T-helper 2 cell treated with Interferon-gamma antibody and Interleukin-4, amounts not matched to agents 5 μg/mL and 100 μg/mL, for 36 hours (primary cell): ENCODE measurements at regions not wholly inside any gene's neighbourhood (a gene's known extent, or its start where the extent isn't known, plus 50 kb on each side); places are given as distances from the start of the nearest gene placed in this dataset.

Experiments
- DNase-seq: peaks from one replicate; pipeline ENCODE4 v3.0.0; 2021; ENCODE audit warnings: low spot score
- H3K27ac Mint-ChIP-seq: one replicate; pipeline ENCODE4 v1.8.0; 2021; ENCODE audit warnings: mild to moderate bottlenecking, mixed read lengths
- H3K27me3 Mint-ChIP-seq: one replicate; pipeline ENCODE4 v1.8.0; 2021; ENCODE audit warnings: low read depth, mixed read lengths
- H3K36me3 Mint-ChIP-seq: one replicate; pipeline ENCODE4 v1.8.0; 2021; ENCODE audit warnings: low read depth, mixed read lengths
- H3K4me1 Mint-ChIP-seq: one replicate; pipeline ENCODE4 v1.8.0; 2021; ENCODE audit warnings: low read depth, mixed read lengths
- H3K4me3 Mint-ChIP-seq: one replicate; pipeline ENCODE4 v1.8.0; 2022; ENCODE audit warnings: mild to moderate bottlenecking, moderate library complexity, mixed read lengths
- H3K9me3 Mint-ChIP-seq: one replicate; pipeline ENCODE4 v1.8.0; 2021; ENCODE audit warnings: mixed read lengths

GRCh38 chr1:209443975-209444651, 139.4 kb upstream of the CAMK1G start:
- Mint-ChIP-seq H3K27me3 (no peaks in the 10 kb centered on the region), H3K4me3 (no peak overlapping the region), H3K9me3 (no peaks in the 10 kb centered on the region), H3K4me1 (no peaks in the 10 kb centered on the region), H3K36me3 (no peaks in the 10 kb centered on the region), H3K27ac (no peak overlapping the region)
- DNase-seq, result no peak

GRCh38 chr1:209444961-209445360, 138.6 kb upstream of the CAMK1G start:
- Mint-ChIP-seq H3K27ac (no peak overlapping the region), H3K4me3 (no peak overlapping the region), H3K4me1 (no peaks in the 10 kb centered on the region), H3K27me3 (no peaks in the 10 kb centered on the region), H3K9me3 (no peaks in the 10 kb centered on the region), H3K36me3 (no peaks in the 10 kb centered on the region)
- DNase-seq, result no peak

- Mint-ChIP-seq H3K36me3 (no peaks in the 10 kb centered on the region), H3K4me3 (no peak overlapping the region), H3K27me3 (no peaks in the 10 kb centered on the region), H3K4me1 (no peaks in the 10 kb centered on the region), H3K27ac (no peak overlapping the region), H3K9me3 (no peaks in the 10 kb centered on the region)
- DNase-seq, result no peak
These were observed 137.9 kb upstream of the CAMK1G start for GRCh38 chr1:209445576-209445975.

GRCh38 chr1:209446356-209446755, 137.2 kb upstream of the CAMK1G start:
- no peak overlapping the region for H3K4me3 Mint-ChIP-seq
- no peaks in the 10 kb centered on the region for H3K4me1 Mint-ChIP-seq
- H3K36me3 Mint-ChIP-seq, result no peaks in the 10 kb centered on the region
- no peaks in the 10 kb centered on the region for H3K9me3 Mint-ChIP-seq
- H3K27me3 Mint-ChIP-seq, result no peaks in the 10 kb centered on the region
- H3K27ac Mint-ChIP-seq, result no peak overlapping the region
- no peak for DNase-seq

GRCh38 chr1:209454340-209454994, 129.0 kb upstream of the CAMK1G start:
- Mint-ChIP-seq H3K36me3 (no peaks in the 10 kb centered on the region), H3K27me3 (no peaks in the 10 kb centered on the region), H3K9me3 (no peaks in the 10 kb centered on the region), H3K27ac (no peak overlapping the region), H3K4me1 (no peaks in the 10 kb centered on the region), H3K4me3 (no peak overlapping the region)
- DNase-seq, result no peak

- no peaks in the 10 kb centered on the region for H3K27me3 Mint-ChIP-seq
- no peaks in the 10 kb centered on the region for H3K4me1 Mint-ChIP-seq
- H3K9me3 Mint-ChIP-seq, result no peaks in the 10 kb centered on the region
- DNase-seq, result no peak
- H3K36me3 Mint-ChIP-seq, result no peaks in the 10 kb centered on the region
- no peak overlapping the region for H3K4me3 Mint-ChIP-seq
- H3K27ac Mint-ChIP-seq, result no peak overlapping the region
These were observed 128.4 kb upstream of the CAMK1G start for GRCh38 chr1:209455145-209455544.

GRCh38 chr1:209455661-209456358, 127.7 kb upstream of the CAMK1G start:
- DNase-seq, result no peak
- H3K27me3 Mint-ChIP-seq, result no peaks in the 10 kb centered on the region
- no peaks in the 10 kb centered on the region for H3K9me3 Mint-ChIP-seq

GRCh38 chr1:209456878-209457277, 126.6 kb upstream of the CAMK1G start:
- Mint-ChIP-seq H3K4me1 (no peaks in the 10 kb centered on the region), H3K27ac (no peak overlapping the region), H3K9me3 (no peaks in the 10 kb centered on the region), H3K4me3 (no peak overlapping the region), H3K27me3 (peaks cover 3% of the 10 kb centered on the region), H3K36me3 (no peaks in the 10 kb centered on the region)
- DNase-seq, result no peak

More at GRCh38 chr1:209455661-209456358, 127.7 kb upstream of the CAMK1G start:
- no peaks in the 10 kb centered on the region for H3K4me1 Mint-ChIP-seq
- H3K36me3 Mint-ChIP-seq, result no peaks in the 10 kb centered on the region
- H3K27ac Mint-ChIP-seq, result no peak overlapping the region
- H3K4me3 Mint-ChIP-seq, result no peak overlapping the region

GRCh38 chr1:209457401-209458125, 126.0 kb upstream of the CAMK1G start:
- Mint-ChIP-seq H3K36me3 (no peaks in the 10 kb centered on the region), H3K9me3 (no peaks in the 10 kb centered on the region), H3K27ac (no peak overlapping the region), H3K4me1 (no peaks in the 10 kb centered on the region), H3K4me3 (no peak overlapping the region), H3K27me3 (peaks cover 3% of the 10 kb centered on the region)
- no peak for DNase-seq

- no peak for DNase-seq
- Mint-ChIP-seq H3K9me3 (no peaks in the 10 kb centered on the region), H3K27me3 (peaks cover 3% of the 10 kb centered on the region), H3K36me3 (no peaks in the 10 kb centered on the region), H3K4me1 (no peaks in the 10 kb centered on the region), H3K27ac (no peak overlapping the region), H3K4me3 (no peak overlapping the region)
These were observed 124.6 kb upstream of the CAMK1G start for GRCh38 chr1:209458921-209459320.

- no peak for DNase-seq
- Mint-ChIP-seq H3K36me3 (no peaks in the 10 kb centered on the region), H3K4me3 (no peak overlapping the region), H3K27me3 (peaks cover 3% of the 10 kb centered on the region), H3K27ac (no peak overlapping the region), H3K4me1 (no peaks in the 10 kb centered on the region), H3K9me3 (no peaks in the 10 kb centered on the region)
These were observed 122.3 kb upstream of the CAMK1G start for GRCh38 chr1:209461168-209461567.

- no peaks in the 10 kb centered on the region for H3K4me1 Mint-ChIP-seq
- peaks cover 3% of the 10 kb centered on the region for H3K27me3 Mint-ChIP-seq
- DNase-seq, result no peak
- H3K9me3 Mint-ChIP-seq, result no peaks in the 10 kb centered on the region
- no peaks in the 10 kb centered on the region for H3K36me3 Mint-ChIP-seq
- H3K4me3 Mint-ChIP-seq, result no peak overlapping the region
- no peak overlapping the region for H3K27ac Mint-ChIP-seq
These were observed 121.1 kb upstream of the CAMK1G start for GRCh38 chr1:209462433-209462832.

- no peaks in the 10 kb centered on the region for H3K4me1 Mint-ChIP-seq
- no peak overlapping the region for H3K27ac Mint-ChIP-seq
- H3K36me3 Mint-ChIP-seq, result no peaks in the 10 kb centered on the region
- no peaks in the 10 kb centered on the region for H3K9me3 Mint-ChIP-seq
- no peak for DNase-seq
- H3K4me3 Mint-ChIP-seq, result no peak overlapping the region
- H3K27me3 Mint-ChIP-seq, result peaks cover 6% of the 10 kb centered on the region
These were observed 120.1 kb upstream of the CAMK1G start for GRCh38 chr1:209463441-209463840.

GRCh38 chr1:209473025-209473424, 110.5 kb upstream of the CAMK1G start:
- no peaks in the 10 kb centered on the region for H3K36me3 Mint-ChIP-seq

More at GRCh38 chr1:209473025-209473424, 110.5 kb upstream of the CAMK1G start:
- Mint-ChIP-seq H3K9me3 (no peaks in the 10 kb centered on the region), H3K27me3 (peaks cover 2% of the 10 kb centered on the region), H3K4me3 (no peak overlapping the region), H3K27ac (no peak overlapping the region), H3K4me1 (no peaks in the 10 kb centered on the region)
- no peak for DNase-seq
